ENCODE measurements at regions not wholly inside any gene's neighbourhood (a gene's known extent, or its start where the extent isn't known, plus 50 kb on each side); places are given as distances from the start of the nearest gene placed in this dataset.

- TF ChIP-seq CTCF (conservative IDR thresholded peaks at IDR 0.05; ENCODE audit: low read depth in 2 of 2) (no peak), EZH2 (IDR thresholded peaks at IDR 0.05; ENCODE audit: low read depth, unreplicated experiment) (no peak), POLR2AphosphoS5 (IDR thresholded peaks at IDR 0.05; ENCODE audit: low read depth) (no peak), NANOG (IDR thresholded peaks at IDR 0.05; ENCODE audit: borderline replicate concordance) (no peak), REST (IDR thresholded peaks at IDR 0.05; ENCODE audit: unreplicated experiment) (no peak), EZH2phosphoT487 (IDR thresholded peaks at IDR 0.05; ENCODE audit: unreplicated experiment) (no peak), JUNB (IDR thresholded peaks at IDR 0.05; ENCODE audit: unreplicated experiment) (no peak), ZNF331 (CRISPR knock-in tag; IDR thresholded peaks at IDR 0.05; ENCODE audit: low read depth) (no peak), ETS1 (IDR thresholded peaks at IDR 0.05) (no peak), CREB1 (CRISPR knock-in tag; IDR thresholded peaks at IDR 0.05; ENCODE audit: low read depth) (no peak), ZNF114 (CRISPR knock-in tag; IDR thresholded peaks at IDR 0.05) (no peak), ZNF462 (CRISPR knock-in tag; IDR thresholded peaks at IDR 0.05) (no peak)
Observed at GRCh38 chr12:16136219-16136988, 141.1 kb downstream of the SLC15A5 start.

Data from GM23338 (cell line).